ENCODE measurements at regions not wholly inside any gene's neighbourhood (a gene's known extent, or its start where the extent isn't known, plus 50 kb on each side); places are given as distances from the start of the nearest gene placed in this dataset.
"Not testable (repeated sequence)": the region's sequence is repeated elsewhere in the genome, so short reads cannot be mapped to it uniquely, and the experiment has no call there.

- no peak for DNase-seq
These were observed 186.9 kb downstream of the ZFP64 start for GRCh38 chr20:52004715-52005114.

- no peak for DNase-seq
These were observed 187.6 kb downstream of the ZFP64 start for GRCh38 chr20:52004018-52004417.

- DNase-seq: no peak
These were observed 188.2 kb downstream of the ZFP64 start for GRCh38 chr20:52003415-52003814.

DNA sequence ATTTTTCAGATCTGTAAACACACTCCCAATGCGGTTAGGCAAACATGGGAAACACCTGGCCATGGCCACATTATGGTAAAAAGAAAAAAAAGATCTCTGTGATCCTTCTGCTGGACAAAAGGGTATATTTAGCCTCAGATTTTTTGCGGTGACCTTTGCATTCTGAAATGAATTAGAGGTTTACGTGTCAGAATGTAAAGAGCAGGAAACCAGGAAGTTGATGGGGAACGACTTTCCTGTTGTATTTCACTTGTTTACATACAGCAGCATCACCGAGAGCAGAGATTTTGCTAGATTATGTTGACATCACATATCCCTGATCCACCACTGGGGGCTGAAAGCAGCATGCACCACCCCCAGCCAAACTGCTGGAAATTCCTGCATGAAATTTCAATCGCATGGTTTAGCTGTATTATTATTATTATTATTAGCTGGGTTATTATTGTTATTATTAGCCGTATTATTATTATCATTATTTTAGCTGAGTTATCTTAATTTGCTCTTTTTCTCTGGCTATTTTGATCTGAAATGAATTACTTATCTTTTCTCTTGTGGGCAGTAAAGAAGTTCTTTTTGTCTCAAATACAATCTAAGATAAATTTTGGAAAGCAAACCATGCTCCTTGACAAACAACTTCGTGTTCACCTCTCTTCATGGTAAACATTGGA, 189.4 kb downstream of the ZFP64 start:
- no peak for DNase-seq

DNA sequence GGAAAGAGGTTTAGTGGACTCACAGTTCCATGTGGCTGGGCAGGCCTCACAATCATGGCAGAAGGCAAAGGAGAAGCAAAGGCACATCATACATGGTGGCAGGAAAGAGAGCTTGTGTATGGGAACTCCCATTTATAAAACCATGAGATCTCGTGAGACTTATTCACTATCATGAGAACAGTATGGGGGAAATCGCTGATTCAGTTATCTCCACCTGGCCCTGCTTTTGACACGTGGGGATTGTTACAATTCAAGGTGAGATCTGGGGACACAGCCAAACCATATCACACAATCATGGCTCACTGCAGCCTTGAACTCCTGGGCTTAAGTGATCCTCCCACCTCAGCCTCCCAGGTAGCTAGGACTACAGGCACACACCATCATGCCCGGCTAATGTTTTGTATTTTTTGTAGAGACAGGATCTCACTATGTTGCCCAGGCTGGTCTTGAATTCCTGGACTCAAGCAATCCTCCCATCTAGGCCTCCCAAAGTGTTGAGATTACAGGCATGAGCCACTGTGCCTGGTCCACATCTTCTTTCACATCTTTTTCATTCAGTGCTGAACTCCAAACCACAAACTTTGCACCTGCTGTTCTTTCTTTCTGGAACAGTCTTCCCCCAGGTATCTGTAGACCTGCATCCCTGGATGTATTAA, 194.2 kb downstream of the ZFP64 start:
- DNase-seq: not testable (repeated sequence)

DNA sequence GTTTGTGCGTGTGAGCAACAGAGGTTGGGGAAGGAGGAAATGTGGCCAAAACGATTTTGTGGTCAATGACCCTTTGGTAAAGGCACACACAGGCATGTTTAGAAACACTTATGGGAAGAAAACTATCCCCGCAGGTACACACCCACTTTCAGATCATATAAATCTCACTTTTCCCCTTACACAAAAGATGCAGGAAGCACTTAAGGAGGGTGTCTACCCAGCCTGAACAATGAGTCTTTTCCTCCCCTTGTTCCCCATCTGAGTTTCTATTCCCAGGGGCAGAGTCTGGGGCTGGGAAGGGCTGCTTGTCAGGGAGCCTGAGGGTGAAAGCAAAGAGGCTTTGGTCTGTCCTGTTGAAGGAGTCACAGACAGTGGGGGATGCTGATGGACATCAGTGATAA, 193.2 kb upstream of the SALL4 start:
- DNase-seq: no peak

DNA sequence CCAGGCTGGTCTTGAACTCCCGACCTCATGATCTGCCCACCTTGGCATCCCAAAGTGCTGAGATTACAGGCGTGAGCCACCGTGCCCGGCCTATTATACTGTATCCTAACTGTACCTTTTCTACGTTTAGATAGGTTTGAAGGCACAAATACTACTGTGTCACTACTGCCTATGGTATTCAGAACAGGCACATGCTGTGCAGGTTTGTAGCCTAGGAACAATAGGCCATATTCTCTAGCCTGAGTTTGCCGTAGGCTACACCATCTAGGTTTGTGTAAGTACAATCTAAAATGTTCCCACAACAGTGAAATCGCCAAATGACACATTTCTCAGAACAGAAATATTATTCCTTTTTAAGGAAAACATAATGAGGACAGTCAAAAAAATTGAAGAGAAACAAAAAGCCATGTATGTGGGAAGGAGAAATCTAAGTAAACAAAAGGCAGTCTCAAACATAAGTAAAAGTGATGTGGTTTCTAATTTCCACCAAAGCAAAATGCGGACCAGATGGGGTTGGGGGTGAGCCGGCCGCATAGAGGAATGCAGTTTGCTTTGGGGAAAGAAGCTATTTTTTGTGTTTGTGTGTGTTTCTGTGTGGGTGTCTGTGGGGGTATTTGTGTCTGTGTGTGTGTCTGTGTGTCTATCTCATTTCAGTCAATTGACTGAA, 192.6 kb upstream of the SALL4 start:
- no peak for DNase-seq

DNA sequence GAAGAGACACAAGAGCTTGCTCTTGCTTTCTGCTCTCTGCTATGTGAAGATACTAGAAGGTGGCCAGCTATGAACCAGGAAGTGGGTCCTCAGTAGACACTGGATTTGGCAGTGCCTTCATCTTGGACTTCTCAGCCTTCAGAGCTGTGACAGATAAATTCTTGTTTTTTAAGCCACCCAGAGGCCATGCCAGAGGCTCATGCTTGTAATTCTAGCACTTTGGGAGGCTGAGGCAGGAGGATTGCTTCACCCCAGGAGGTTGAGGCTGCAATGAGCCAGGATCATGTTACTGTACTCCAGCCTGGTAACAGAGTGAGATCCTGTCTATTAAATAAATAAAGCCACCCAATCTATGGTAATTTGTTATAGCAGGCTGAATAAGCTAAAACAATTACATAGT, 185.5 kb upstream of the SALL4 start:
- DNase-seq: no peak

- no peak for DNase-seq
These were observed 182.7 kb upstream of the SALL4 start for GRCh38 chr20:51985013-51985415.

DNA sequence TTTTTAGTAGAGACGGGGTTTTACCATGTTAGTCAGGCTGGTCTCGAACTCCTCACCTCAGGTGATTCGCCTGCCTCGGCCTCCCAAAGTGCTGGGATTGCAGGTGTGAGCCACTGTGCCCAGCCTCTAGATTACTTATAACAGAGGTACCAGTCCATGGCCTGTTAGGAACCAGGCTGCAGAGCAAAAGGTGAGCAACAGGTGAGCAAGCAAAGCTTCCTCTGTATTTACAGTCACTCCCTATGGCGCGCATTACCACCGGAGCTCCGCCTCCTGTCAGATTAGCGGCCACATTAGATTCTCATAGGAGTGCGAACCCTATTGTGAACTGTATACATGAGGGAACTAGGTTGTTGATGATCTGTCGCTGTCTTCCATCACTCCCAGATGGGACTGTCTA, 178.0 kb upstream of the SALL4 start:
- DNase-seq: no peak

DNA sequence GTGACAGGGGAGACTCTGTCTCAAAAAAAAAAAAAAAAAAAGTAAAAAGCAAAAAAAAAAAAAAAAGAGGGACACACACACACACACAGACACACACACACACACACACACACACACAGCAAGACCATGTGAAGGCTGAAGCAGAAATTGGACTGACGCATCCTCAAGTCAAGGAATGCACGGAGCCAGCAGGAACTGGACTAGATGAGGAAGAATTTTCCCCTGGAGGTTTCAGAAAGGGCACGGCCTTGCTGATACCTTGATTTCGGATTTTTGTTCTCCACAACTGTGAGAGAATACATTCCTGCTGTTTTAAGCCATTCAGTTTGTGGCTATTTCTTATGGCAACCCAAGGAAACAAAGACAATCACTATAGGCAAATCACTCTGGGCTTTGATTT, 176.9 kb upstream of the SALL4 start:
- no peak for DNase-seq

DNA sequence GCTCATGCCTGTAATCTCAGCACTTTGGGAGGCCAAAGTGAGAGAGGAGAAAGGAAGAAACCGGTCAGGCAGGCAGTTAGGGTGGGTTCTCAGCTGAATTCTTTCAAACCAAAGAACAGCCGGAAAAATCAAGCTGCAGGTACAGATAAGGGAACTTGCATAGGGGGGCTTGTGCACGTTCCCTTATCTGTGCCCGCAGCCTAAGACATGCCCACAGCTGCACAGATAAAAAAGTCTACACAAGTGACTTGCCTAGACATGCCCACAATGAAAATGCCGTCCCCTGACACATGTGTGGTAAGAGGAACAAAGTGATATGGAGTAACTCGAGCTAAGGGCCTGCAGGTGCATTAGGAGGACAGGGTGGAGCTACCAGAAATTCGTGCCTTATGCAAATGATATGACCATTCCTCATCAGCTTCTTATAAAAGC, 175.8 kb upstream of the SALL4 start:
- no peak for DNase-seq

DNA sequence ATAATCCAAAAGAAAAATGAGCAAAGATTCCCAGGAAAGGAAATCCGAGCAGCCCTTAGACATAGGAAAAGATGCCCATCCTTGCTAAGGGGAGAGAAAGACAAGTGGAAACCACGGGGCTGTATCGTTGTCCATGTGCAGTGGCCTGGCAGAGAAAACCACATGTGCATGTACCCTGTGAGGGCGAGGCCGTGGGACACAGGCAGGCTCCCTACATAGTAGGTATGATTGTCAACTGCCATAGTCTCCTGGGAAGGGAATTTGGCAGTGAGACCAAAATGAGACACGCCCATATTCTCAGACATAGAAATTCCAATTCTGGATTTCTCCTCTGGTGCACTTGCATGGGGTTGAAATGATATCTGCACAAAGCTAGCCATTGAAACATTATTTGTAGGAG, 169.7 kb upstream of the SALL4 start:
- DNase-seq: no peak

DNA sequence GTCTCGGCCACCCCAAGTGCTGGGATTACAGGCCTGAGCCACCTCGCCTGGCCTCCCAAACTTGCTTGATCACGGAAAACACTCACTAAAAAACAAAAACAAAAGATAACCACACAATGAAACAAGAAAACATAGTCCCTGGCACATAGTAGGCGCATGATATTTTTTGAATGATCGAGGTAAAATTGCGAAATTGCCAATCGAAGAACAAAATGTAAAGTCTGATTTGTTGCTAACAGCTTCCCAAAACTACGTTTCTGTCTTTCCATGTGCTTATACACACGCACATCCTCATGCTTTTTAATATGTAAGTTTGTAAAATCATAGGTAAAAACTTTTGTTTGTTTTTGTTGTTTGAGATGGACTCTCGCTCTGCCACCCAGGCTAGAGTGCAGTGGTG, 168.5 kb upstream of the SALL4 start:
- DNase-seq: no peak

DNA sequence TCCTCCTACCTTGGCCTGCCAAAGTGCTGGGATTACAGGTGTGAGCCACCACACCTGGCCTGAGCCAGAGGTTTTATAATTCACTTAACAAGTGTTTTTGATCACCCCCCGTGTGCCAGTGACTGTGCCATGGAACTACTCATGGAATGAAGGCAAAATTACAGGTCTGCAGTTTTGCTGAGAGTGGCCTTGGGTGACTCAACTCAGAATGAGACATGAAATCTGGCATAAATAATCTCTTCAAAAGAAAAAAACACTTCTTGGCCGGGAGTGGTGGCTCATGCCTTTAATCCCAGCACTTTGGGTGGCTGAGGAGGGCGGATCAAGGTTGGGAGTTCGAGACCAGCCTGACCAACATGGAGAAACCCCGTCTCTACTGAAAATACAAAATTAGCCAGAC, 166.9 kb upstream of the SALL4 start:
- no peak for DNase-seq

DNA sequence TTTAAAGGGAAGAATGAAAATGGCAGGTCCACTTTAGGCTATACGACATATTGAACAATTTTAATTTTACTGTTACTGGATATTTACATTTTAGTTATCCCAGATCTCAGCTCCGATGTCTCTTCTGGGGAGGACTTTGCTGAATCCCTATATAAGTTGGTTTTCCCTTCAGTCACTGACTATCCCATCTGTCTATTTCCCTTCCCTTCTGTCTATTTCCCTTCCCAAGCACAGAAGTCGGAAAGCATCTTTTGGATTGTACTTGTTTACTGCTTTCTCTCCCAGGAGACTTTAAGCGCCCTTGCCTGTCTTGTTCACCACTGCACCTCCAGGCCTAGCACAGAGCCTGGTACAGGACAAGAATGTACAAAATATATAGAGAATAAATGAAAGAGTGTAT, 165.8 kb upstream of the SALL4 start:
- DNase-seq: no peak

GRCh38 chr20:51966296-51966971, 164.1 kb upstream of the SALL4 start:
- DNase-seq: no peak

- no peak for DNase-seq
These were observed 159.8 kb upstream of the SALL4 start for GRCh38 chr20:51961964-51962761.

DNA sequence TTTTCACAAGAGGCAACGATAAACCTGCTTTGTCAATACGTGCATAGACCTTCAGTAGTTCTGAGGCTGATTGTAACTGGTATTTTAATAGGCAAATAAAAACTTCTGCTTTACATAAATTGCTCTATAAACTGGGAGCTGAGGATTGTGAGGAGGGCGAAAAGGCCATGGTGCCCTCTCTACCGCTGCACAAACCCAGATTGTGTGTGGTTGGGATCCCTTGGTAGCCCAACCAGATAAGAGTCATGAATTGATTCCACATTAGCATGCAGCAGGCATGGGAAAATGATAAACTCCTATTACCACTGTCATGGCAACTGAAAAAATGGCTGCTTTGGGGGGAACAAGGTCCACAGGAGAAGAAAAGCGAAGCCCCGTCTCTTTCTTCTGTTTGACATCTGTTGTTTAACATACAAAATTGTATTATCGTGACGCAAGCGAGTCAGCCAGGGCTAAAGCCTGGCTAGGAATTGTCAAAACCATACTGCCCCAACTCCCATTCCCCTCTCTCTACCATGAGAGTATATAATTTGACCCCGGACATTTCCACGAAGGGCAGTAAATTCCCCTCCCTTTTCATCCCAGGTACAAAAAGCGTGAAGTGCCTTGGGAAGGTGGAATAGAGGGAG, 157.8 kb upstream of the SALL4 start:
- DNase-seq: no peak

DNA sequence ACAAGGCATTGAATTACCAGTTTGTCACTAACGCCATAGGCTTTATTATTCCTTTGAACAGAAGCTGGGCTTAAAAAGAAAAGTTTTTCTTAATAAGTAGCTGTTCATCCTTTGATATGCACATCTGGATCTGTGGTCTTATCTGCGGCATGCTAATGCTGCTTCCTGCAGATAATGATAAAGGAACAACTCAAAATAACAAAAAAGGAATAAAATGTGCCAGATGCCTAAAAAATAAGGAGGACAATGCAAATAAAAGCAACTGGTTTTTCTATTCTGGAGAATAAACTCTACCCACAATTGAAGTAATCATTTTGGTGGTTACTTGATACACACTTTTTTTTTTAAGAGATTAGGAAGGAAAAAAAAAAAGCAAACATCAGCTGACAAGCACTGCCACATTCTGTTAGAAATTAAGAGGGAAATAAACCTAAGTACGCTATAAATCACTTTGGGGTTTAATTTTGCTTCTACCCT, 156.8 kb upstream of the SALL4 start:
- no peak for DNase-seq

- DNase-seq: no peak
These were observed 156.1 kb upstream of the SALL4 start for GRCh38 chr20:51958099-51959065.

All from DMS79 (cell line).